Endothelial cell (in vitro differentiated cells): ENCODE measurements at regions not wholly inside any gene's neighbourhood (a gene's known extent, or its start where the extent isn't known, plus 50 kb on each side); places are given as distances from the start of the nearest gene placed in this dataset.
"Not testable (repeated sequence)": the region's sequence is repeated elsewhere in the genome, so short reads cannot be mapped to it uniquely, and the experiment has no call there.

Experiments used
- DNase-seq: peaks from one replicate; pipeline ENCODE4 v3.0.0; 2021; ENCODE audit warnings: low spot score
- H3K27ac Mint-ChIP-seq: one replicate; pipeline ENCODE4 v1.8.0; 2021; ENCODE audit warnings: mixed read lengths, inconsistent platforms; ENCODE audit not compliant: unreplicated experiment
- H3K27me3 Mint-ChIP-seq: one replicate; pipeline ENCODE4 v1.8.0; 2021; ENCODE audit warnings: mild to moderate bottlenecking, moderate library complexity, mixed read lengths, inconsistent platforms; ENCODE audit not compliant: unreplicated experiment
- H3K36me3 Mint-ChIP-seq: one replicate; pipeline ENCODE4 v1.8.0; 2021; ENCODE audit warnings: mild to moderate bottlenecking, low read depth, mixed read lengths, inconsistent platforms; ENCODE audit not compliant: unreplicated experiment
- H3K4me1 Mint-ChIP-seq: one replicate; pipeline ENCODE4 v1.8.0; 2021; ENCODE audit warnings: mild to moderate bottlenecking, mixed read lengths, inconsistent platforms; ENCODE audit not compliant: unreplicated experiment
- H3K4me3 Mint-ChIP-seq: one replicate; pipeline ENCODE4 v1.8.0; 2021; ENCODE audit warnings: mild to moderate bottlenecking, mixed read lengths, inconsistent platforms; ENCODE audit not compliant: unreplicated experiment
- H3K9me3 Mint-ChIP-seq: one replicate; pipeline ENCODE4 v1.8.0; 2021; ENCODE audit warnings: mixed read lengths, inconsistent platforms; ENCODE audit not compliant: unreplicated experiment
- TF ChIP-seq, protein P1 (sequence below): fragments of 200-600 bp; sonication (generic); IDR thresholded peaks from one replicate; pipeline ENCODE4 v1.5.0; 2021; ENCODE audit warnings: antibody characterized with exemption; ENCODE audit not compliant: unreplicated experiment

DNA sequence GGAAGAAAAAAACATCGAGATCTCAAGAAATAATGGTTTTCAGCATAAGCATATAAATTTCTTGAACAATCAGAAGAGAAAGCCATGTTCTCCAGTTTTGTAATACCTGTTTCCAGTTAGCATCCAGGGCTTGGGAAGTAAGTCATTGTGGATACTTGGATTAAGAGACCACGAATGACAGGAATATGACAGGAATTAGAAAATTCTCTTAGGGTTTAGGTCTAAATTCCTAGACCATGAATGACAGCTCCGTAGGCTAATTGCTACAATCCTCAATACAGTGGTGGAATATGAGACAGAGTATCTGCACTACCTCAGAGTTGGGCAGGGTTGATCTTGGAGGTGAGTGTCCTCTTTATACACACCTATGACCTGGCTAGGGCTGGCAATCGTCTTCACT, 517.5 kb downstream of the NTRK3 start:
- no peak overlapping the region for H3K27ac Mint-ChIP-seq
- H3K36me3 Mint-ChIP-seq, result no peaks in the 10 kb centered on the region
- no peak for DNase-seq
- H3K27me3 Mint-ChIP-seq, result peaks cover 5% of the 10 kb centered on the region
- peaks cover 12% of the 10 kb centered on the region for H3K4me1 Mint-ChIP-seq
- TF ChIP-seq, protein P1, sequence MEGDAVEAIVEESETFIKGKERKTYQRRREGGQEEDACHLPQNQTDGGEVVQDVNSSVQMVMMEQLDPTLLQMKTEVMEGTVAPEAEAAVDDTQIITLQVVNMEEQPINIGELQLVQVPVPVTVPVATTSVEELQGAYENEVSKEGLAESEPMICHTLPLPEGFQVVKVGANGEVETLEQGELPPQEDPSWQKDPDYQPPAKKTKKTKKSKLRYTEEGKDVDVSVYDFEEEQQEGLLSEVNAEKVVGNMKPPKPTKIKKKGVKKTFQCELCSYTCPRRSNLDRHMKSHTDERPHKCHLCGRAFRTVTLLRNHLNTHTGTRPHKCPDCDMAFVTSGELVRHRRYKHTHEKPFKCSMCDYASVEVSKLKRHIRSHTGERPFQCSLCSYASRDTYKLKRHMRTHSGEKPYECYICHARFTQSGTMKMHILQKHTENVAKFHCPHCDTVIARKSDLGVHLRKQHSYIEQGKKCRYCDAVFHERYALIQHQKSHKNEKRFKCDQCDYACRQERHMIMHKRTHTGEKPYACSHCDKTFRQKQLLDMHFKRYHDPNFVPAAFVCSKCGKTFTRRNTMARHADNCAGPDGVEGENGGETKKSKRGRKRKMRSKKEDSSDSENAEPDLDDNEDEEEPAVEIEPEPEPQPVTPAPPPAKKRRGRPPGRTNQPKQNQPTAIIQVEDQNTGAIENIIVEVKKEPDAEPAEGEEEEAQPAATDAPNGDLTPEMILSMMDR, result no peak
- H3K4me3 Mint-ChIP-seq, result no peak overlapping the region
- H3K9me3 Mint-ChIP-seq, result no peaks in the 10 kb centered on the region

DNA sequence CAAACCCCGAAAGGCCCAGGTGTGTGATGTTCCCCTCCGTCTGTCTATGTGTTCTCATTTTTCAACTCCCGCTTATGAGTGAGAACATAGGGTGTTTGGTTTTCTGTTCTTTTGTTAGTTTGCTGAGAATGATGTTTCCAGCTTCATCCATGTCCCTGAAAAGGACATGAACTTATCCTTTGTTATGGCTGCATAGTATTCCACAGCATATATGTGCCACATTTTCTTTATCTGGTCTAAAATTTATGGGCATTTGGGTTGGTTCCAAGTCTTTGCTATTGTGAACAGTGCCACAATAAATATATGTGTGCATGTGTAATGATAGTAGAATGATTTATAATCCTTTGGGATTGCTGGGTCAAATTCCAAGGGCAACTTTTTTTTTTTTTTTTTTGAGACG, 519.1 kb downstream of the NTRK3 start:
- not testable (repeated sequence) for H3K36me3 Mint-ChIP-seq, H3K27ac Mint-ChIP-seq, DNase-seq, H3K4me3 Mint-ChIP-seq, H3K9me3 Mint-ChIP-seq, H3K27me3 Mint-ChIP-seq
- H3K4me1 Mint-ChIP-seq, result peaks cover 12% of the 10 kb centered on the region

DNA sequence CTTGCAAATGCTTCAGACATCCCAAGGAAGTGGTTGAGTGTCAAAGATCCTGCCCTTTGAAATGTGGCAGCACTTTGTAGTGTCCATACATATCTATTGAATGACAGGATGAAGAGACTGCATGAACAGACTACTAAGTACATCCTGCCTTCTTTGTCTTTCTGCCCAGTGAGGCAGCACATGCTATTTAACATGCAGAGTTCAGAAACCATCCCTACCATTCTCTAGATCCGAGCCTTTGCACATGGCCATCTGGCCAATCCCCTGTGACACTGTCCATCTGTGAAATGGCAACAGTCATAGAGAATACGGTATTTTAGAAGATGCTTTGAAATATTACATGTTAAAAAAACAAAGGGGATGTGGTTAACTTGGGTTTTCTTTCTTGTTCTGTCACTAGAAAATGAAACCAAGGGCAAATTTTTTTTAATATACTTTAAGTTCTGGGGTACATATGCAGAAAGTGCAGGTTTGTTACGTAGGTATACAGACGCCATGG, 519.6 kb downstream of the NTRK3 start:
- no peaks in the 10 kb centered on the region for H3K9me3 Mint-ChIP-seq
- H3K27ac Mint-ChIP-seq, result no peak overlapping the region
- H3K4me1 Mint-ChIP-seq, result peaks cover 12% of the 10 kb centered on the region
- H3K4me3 Mint-ChIP-seq, result no peak overlapping the region
- DNase-seq, result no peak
- no peaks in the 10 kb centered on the region for H3K36me3 Mint-ChIP-seq
- TF ChIP-seq, protein P1, result no peak
- peaks cover 5% of the 10 kb centered on the region for H3K27me3 Mint-ChIP-seq

DNA sequence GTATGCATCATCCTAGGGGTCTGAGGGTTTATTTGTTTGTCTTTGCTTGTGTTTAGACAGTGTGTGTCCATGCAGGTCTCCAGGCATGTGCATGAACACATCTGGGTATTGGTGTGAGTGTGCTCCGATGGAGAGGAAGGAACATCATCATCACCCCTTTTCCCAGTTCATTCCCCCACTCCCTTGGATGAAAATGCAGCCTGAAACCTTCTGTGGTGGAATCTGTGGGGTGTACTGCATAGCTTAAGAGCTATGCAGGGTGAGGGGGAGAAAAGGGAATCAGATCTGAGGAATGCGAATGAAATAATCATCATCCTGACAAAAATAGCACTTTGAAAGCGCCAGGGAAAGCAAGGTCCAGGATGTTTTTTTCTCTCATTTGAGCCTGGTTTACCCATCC, 520.1 kb downstream of the NTRK3 start:
- no peaks in the 10 kb centered on the region for H3K9me3 Mint-ChIP-seq
- TF ChIP-seq, protein P1, result no peak
- H3K27me3 Mint-ChIP-seq, result peaks cover 5% of the 10 kb centered on the region
- H3K36me3 Mint-ChIP-seq, result no peaks in the 10 kb centered on the region
- no peak overlapping the region for H3K4me3 Mint-ChIP-seq
- peaks cover 12% of the 10 kb centered on the region for H3K4me1 Mint-ChIP-seq
- no peak for DNase-seq
- no peak overlapping the region for H3K27ac Mint-ChIP-seq

DNA sequence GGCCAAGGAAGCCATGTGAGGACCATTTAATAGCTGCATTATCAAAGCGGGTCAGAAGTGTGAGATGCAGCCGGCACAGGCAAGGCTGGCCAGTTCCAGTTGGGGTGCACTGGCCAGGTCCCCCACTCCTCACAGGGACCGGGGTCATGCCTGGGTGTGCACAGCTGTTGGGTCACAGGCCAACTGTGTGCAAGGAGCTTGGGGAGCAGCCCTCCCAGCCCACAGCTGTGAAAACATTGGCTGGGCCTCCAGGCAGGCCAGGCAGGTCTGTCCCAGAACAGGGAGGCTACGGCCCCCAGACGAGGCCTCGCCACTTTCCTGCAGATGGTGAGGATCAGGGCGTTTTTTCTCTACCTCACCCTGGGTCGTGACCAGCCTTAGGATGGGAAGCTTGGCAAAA, 521.0 kb downstream of the NTRK3 start:
- H3K4me3 Mint-ChIP-seq, result no peak overlapping the region
- H3K9me3 Mint-ChIP-seq, result no peaks in the 10 kb centered on the region
- peaks cover 12% of the 10 kb centered on the region for H3K4me1 Mint-ChIP-seq
- H3K27me3 Mint-ChIP-seq, result peaks cover 7% of the 10 kb centered on the region
- DNase-seq, result no peak
- H3K27ac Mint-ChIP-seq, result no peak overlapping the region
- TF ChIP-seq, protein P1, result no peak
- no peaks in the 10 kb centered on the region for H3K36me3 Mint-ChIP-seq
